ENCODE measurements at regions not wholly inside any gene's neighbourhood (a gene's known extent, or its start where the extent isn't known, plus 50 kb on each side); places are given as distances from the start of the nearest gene placed in this dataset.

- TF ChIP-seq CTCF (conservative IDR thresholded peaks at IDR 0.05; ENCODE audit: low read depth, low read length) (no peak), EZH2phosphoT487 (IDR thresholded peaks at IDR 0.05; ENCODE audit: borderline replicate concordance, low read length) (no peak), EZH2 (IDR thresholded peaks at IDR 0.05; ENCODE audit: low read length, unreplicated experiment) (no peak)
Measured at GRCh38 chr2:184524551-184525382, 73.6 kb upstream of the ZNF804A start.
